DOHH2 (cell line): ENCODE measurements at regions not wholly inside any gene's neighbourhood (a gene's known extent, or its start where the extent isn't known, plus 50 kb on each side); places are given as distances from the start of the nearest gene placed in this dataset.

ENCODE experiments used
- H3F3A ChIP-seq: fragments of 200-600 bp; sonication (generic), shearing (Covaris generic); 2 replicates; pipeline ENCODE4 v1.6.0; 2016; ENCODE audit warnings: antibody characterized with exemption, mild to moderate bottlenecking; ENCODE audit not compliant: control insufficient read depth, insufficient read depth
- H3K27ac ChIP-seq: fragments of 200-600 bp; sonication (generic); 2 replicates; pipeline ENCODE4 v1.5.1; 2014; ENCODE audit warnings: low read depth, mild to moderate bottlenecking, low read length, moderate library complexity
- H3K27me3 ChIP-seq: fragments of 200-600 bp; sonication (generic); 2 replicates; pipeline ENCODE4 v1.6.1; 2014; ENCODE audit warnings: mild to moderate bottlenecking, low read length, mixed read lengths; ENCODE audit not compliant: control insufficient read depth
- H3K36me3 ChIP-seq: fragments of 200-600 bp; sonication (generic); 2 replicates; pipeline ENCODE4 v1.6.1; 2014; ENCODE audit warnings: mild to moderate bottlenecking, low read length, moderate library complexity, mixed read lengths; ENCODE audit not compliant: control insufficient read depth
- H3K4me1 ChIP-seq: fragments of 200-600 bp; sonication (generic); 2 replicates; pipeline ENCODE4 v1.6.1; 2014; ENCODE audit warnings: mild to moderate bottlenecking, low read length, mixed read lengths; ENCODE audit not compliant: control insufficient read depth
- H3K4me2 ChIP-seq: fragments of 200-600 bp; sonication (generic); 2 replicates; pipeline ENCODE4 v1.6.0; 2014; ENCODE audit warnings: mild to moderate bottlenecking, low read length, moderate library complexity
- H3K4me3 ChIP-seq: fragments of 200-600 bp; sonication (generic); 2 replicates; pipeline ENCODE4 v1.5.1; 2014; ENCODE audit warnings: mild to moderate bottlenecking, low read length, mixed read lengths
- H3K79me2 ChIP-seq: fragments of 200-600 bp; sonication (generic); 2 replicates; pipeline ENCODE4 v1.6.1; 2014; ENCODE audit warnings: mild to moderate bottlenecking, low read length, mixed read lengths; ENCODE audit not compliant: control insufficient read depth
- H3K9me2 ChIP-seq: fragments of 200-600 bp; sonication (generic); replicated peaks from 2 replicates; pipeline ENCODE4 v1.6.1; 2014; ENCODE audit warnings: mild to moderate bottlenecking, low read length, mixed read lengths; ENCODE audit not compliant: control insufficient read depth
- H3K9me3 ChIP-seq: fragments of 200-600 bp; sonication (generic); 2 replicates; pipeline ENCODE4 v1.6.1; 2014; ENCODE audit warnings: antibody characterized with exemption, low read length, mixed read lengths; ENCODE audit not compliant: control insufficient read depth, insufficient read depth
- H4K20me1 ChIP-seq: fragments of 200-600 bp; sonication (generic); 2 replicates; pipeline ENCODE4 v1.6.0; 2014; ENCODE audit warnings: low read depth, mild to moderate bottlenecking, antibody characterized with exemption, low read length, moderate library complexity; ENCODE audit not compliant: control insufficient read depth, insufficient read depth
- CTCF ChIP-seq: fragments of 200-600 bp; sonication (generic); IDR thresholded peaks from one replicate; pipeline ENCODE4 v1.5.1; 2014; ENCODE audit warnings: antibody characterized with exemption, mild to moderate bottlenecking, low read depth, low read length; ENCODE audit not compliant: poor library complexity, severe bottlenecking
- EZH2phosphoT487 ChIP-seq: fragments of 200-600 bp; sonication (generic); IDR thresholded peaks from 2 replicates; pipeline ENCODE4 v1.6.1; 2017; ENCODE audit warnings: borderline replicate concordance, mild to moderate bottlenecking, antibody characterized with exemption, low read length, moderate library complexity, mixed read lengths

GRCh38 chr13:23514076-23514475 is 56.1 kb upstream of the TNFRSF19 start:
- Histone ChIP-seq H3K27ac (no peak overlapping the region), H3K27me3 (no peaks in the 10 kb centered on the region), H3F3A (no peaks in the 10 kb centered on the region), H4K20me1 (no peaks in the 10 kb centered on the region), H3K9me3 (no peaks in the 10 kb centered on the region), H3K36me3 (no peaks in the 10 kb centered on the region), H3K9me2 (no peaks in the 10 kb centered on the region), H3K79me2 (no peaks in the 10 kb centered on the region), H3K4me2 (no peak overlapping the region), H3K4me3 (no peak overlapping the region), H3K4me1 (no peaks in the 10 kb centered on the region)
- TF ChIP-seq EZH2phosphoT487, result no peak
- TF ChIP-seq CTCF, result no peak

- no peaks in the 10 kb centered on the region for H3K27me3 ChIP-seq
- H3F3A ChIP-seq, result no peaks in the 10 kb centered on the region
- H3K36me3 ChIP-seq, result no peaks in the 10 kb centered on the region
- no peaks in the 10 kb centered on the region for H3K4me1 ChIP-seq
- H3K9me3 ChIP-seq, result no peaks in the 10 kb centered on the region
- no peaks in the 10 kb centered on the region for H3K79me2 ChIP-seq
- no peak overlapping the region for H3K4me3 ChIP-seq
- no peak overlapping the region for H3K27ac ChIP-seq
- H3K9me2 ChIP-seq, result no peaks in the 10 kb centered on the region
- no peaks in the 10 kb centered on the region for H4K20me1 ChIP-seq
- no peak overlapping the region for H3K4me2 ChIP-seq
- TF ChIP-seq EZH2phosphoT487 (no peak), CTCF (no peak)
Observed at GRCh38 chr13:23515116-23515515, 55.1 kb upstream of the TNFRSF19 start.

GRCh38 chr13:23516190-23516589 is 54.0 kb upstream of the TNFRSF19 start:
- Histone ChIP-seq H3F3A (no peaks in the 10 kb centered on the region), H3K4me1 (no peaks in the 10 kb centered on the region), H3K4me3 (no peak overlapping the region), H3K27ac (no peak overlapping the region), H4K20me1 (no peaks in the 10 kb centered on the region), H3K4me2 (no peak overlapping the region), H3K9me2 (no peaks in the 10 kb centered on the region), H3K36me3 (no peaks in the 10 kb centered on the region), H3K27me3 (no peaks in the 10 kb centered on the region), H3K79me2 (no peaks in the 10 kb centered on the region), H3K9me3 (no peaks in the 10 kb centered on the region)
- no peak for TF ChIP-seq CTCF

- H3K79me2 ChIP-seq, result no peaks in the 10 kb centered on the region
- H3K36me3 ChIP-seq, result no peaks in the 10 kb centered on the region
- no peaks in the 10 kb centered on the region for H3F3A ChIP-seq
- no peaks in the 10 kb centered on the region for H4K20me1 ChIP-seq
- no peak overlapping the region for H3K27ac ChIP-seq
- no peak overlapping the region for H3K4me2 ChIP-seq
- H3K4me3 ChIP-seq, result no peak overlapping the region
- H3K9me2 ChIP-seq, result no peaks in the 10 kb centered on the region
- no peaks in the 10 kb centered on the region for H3K4me1 ChIP-seq
- no peaks in the 10 kb centered on the region for H3K9me3 ChIP-seq
- no peak for TF ChIP-seq CTCF
- TF ChIP-seq EZH2phosphoT487, result no peak
- no peaks in the 10 kb centered on the region for H3K27me3 ChIP-seq
Observed at GRCh38 chr13:23516702-23517101, 53.5 kb upstream of the TNFRSF19 start.
